Germinal center (tissue), 1 donor: ENCODE measurements at regions not wholly inside any gene's neighbourhood (a gene's known extent, or its start where the extent isn't known, plus 50 kb on each side); places are given as distances from the start of the nearest gene placed in this dataset.

Source experiments
- DNase-seq: peaks from one replicate; pipeline ENCODE4 v3.0.0; 2012; ENCODE audit warnings: mixed read lengths, low spot score

DNA sequence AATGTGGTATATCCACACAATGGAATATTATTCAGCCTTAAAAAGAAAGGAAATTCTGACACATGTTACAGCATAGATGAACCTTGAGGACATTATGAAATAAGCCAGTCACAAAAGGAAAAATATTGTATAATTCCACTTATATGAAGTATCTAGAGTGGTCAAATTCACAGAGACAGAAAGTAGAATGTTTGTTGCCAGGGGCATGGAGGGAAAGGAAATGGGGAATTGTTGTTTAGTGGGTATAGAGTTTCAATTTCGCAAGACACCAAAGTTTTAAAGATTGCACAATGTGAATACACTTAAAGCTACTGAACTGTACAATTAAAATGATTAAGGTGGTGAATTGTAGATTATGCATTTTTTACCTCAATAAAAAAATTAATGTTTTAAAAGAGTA lies 92.9 kb downstream of the TXNL1 start:
- DNase-seq: no peak

DNA sequence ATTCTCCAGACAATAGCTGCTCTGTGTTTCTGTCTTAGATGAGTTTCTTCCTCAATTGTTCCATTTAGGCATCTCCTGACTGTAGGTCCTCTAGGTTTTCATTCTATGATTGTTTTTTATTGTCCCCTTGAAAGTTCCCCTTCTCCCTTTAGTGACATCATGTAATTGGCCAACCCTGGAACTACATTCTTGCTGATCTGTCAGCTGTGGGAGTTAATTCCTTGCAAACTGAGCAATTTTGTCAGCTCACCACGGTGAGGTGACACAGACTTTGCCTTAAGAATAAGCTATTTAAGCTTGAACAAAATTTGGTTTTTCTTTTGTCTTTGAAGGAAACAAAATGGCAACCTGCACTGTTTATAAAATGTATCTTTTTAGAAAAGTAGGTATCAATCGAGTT lies 95.9 kb downstream of the TXNL1 start:
- DNase-seq: no peak

DNA sequence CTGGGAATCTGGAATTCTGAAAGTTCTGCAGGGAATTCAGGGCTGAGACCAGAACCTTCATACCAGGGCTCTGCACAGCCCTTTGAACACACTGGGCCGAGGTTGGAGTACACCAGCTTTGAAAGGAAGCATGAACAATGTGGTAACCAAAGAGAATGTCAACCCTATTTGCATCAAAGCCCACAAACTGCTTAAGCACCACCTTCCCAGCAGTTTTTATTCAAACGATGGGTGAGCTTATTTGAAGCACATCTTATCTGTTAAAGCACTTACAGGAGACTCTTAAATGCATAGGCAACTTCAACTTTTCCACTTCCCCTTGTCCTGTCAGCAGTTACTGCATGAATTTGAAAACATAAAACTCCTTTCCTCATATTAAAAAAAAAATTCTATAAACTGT lies 96.6 kb downstream of the TXNL1 start:
- no peak for DNase-seq

DNA sequence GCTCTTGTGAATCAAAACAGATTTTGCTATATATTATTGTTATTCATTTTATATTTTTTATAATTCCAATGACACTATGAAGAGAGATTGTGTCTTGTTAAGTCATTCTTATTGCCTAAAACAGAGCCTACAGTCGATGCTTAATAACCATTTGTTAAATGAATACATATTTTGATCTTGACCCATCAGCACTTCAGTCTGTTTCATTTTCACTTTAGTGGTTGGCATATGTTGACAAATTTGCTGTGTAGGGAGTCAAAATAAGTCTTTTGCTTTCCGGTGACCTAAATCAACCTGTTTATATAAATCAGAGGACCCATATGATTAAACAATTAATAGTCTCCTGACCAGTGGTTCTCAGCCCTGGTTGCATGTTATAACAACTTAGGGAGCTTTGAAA lies 97.1 kb downstream of the TXNL1 start:
- DNase-seq: no peak

DNA sequence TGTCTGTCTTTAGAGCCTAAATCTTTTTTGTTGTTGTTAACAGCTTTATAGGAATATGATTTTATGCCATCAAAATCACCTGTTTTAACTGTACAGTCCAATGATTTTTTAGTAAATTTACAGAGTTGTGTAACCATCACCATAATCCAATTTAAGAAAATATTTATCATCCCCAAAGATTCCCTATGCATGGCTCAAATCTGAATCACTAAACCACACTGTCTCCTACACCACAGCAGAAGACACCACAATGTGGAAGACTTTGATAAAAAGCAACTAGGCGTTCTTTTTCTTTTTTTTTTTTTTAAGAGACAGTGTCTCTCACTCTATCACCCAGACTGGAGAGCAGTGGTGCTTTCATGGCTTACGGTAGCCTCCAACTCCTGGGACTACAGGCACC lies 99.6 kb downstream of the TXNL1 start:
- DNase-seq: no peak

DNA sequence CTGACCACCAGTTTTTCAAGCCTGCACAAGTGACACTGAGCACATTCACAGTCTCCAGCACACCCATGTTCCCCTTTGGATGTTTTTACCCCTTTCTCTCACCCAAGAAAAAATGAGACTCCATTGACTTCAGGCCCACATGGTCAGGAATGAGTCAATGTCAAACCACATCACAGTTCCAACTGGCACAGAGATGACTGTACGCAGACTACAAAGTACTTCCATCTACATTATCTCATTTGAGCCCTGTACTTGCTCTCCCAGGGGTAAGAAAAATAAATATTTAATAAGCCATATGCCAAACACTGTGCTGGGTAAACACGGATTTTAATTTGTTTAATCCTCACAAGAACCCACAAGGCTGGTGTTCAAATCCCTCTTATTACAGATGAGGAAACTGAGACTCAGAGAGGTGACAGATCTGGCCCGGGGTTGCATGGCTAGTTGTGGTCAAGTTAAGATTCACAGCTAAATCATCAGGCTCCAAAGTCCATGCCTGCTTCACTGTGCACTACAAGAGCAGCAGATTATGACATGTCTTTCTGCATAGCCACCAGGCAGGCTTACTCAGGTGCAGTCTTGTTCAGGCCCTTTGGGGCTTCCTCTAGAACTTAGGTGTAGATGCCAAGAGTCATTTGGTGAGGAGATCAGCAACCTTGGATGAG lies 106.1 kb downstream of the TXNL1 start:
- no peak for DNase-seq

DNA sequence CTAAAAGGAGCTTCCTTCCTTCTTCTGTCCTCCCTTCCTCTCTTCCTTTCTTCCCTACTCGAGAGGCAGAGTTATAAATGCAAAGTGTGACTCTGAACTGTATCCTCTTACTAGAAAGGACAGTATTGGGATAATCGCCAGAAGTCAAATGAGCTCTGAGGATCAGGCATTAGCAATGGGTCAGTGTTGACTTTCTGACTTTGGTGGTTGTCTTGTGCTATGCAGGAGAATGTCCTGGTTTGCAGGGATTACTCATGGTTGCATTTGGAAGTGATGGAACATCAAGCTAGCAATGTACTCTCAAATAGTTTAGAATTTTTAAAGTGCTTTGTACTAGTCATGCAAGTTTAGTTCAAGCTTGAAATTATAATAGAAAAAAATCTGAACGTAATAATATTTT lies 115.6 kb downstream of the TXNL1 start:
- DNase-seq: no peak

DNA sequence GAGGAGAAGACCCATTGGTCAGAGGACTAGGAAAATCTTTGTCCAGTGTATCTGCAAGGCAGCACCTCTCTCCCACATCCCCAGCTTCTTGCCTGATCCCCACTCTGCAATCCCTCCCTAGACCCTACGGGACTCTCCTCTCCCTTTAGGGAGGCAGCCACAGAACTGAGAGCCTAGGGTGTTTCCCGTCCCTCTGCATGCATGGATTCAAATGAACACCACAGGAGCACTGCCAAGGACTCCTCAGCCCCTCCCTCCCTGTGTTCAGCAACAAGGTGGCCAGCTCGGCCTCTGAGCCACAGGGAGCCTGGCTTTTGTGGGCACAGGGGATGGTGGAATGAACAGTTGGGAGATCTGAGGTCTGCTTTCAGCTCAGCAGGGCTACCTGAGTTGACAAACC lies 117.1 kb downstream of the TXNL1 start:
- no peak for DNase-seq

DNA sequence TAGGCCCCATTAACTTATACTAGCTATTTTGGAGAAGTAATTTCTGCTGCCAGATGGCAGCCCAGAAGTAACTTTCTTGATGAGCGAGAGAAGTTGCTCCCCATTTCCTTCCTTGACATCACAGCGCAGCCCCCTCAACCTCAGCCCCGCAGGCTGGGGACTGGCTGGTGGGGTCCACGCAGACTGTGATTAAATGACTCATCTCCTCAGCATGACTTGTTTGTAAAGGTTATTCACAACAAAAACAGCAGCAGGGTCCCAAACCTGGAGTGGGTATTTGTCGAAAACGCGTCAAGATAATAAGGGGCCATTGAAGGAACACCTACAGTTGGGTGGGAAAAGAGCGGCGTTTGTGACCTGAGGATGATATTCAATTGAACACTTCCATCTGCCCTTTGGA lies 120.6 kb downstream of the TXNL1 start:
- no peak for DNase-seq

DNA sequence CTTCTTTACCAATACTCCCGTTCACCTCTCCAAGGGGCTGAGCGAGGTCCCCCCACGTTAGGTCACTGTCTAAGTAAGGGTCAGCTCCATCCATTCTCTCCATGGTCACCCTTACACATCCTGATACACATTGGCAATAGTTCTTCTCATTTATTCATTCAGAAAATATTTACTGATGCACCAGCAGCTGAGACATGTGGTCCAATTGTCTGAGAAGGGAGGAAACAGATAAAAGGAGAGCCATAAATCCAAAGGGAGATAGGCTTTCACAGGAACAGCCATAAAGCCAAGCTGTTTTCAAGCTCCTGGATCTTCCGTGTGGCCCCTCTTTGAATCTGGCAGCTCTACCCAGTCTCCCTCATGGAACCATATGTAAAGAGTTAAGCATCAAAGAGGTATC lies 121.2 kb downstream of the TXNL1 start:
- no peak for DNase-seq

DNA sequence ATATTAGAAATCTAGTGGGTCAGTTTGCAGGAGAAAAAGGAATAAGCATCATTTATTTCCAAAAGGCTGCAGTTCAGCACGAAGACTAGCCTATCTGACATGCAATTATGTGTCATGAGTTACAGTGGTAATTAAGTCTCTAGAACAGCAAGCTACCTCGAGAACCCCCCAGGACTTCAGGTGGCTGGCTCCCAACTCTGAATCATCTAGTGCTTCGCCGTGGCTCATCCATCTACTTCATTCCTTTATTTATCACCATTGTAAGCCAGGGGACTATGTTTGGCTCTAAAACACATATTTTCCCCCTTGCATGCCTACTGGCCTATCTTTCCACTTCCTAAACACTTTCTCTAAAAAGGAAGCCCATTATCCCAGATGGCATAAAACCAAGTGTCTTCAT lies 121.6 kb downstream of the TXNL1 start:
- no peak for DNase-seq

DNA sequence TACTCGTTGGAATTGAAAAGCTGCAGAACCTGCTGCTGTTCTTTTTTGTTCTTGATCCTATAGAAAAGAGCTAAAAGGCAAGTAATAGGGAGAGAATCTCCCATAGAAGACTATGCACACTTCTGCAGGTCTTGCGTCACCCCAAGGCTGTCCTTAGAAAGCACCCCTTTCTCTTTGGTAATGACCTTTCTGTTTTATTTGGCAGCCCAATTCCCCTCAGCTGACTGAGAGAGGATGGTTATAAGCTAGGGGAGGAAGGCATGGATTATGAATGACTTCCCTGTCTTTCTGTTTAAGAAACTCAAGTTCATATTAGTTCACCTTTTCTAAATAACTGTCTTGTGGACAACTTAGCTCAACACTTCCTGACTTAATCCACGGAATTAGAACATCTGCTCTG lies 122.9 kb downstream of the TXNL1 start:
- DNase-seq: no peak

DNA sequence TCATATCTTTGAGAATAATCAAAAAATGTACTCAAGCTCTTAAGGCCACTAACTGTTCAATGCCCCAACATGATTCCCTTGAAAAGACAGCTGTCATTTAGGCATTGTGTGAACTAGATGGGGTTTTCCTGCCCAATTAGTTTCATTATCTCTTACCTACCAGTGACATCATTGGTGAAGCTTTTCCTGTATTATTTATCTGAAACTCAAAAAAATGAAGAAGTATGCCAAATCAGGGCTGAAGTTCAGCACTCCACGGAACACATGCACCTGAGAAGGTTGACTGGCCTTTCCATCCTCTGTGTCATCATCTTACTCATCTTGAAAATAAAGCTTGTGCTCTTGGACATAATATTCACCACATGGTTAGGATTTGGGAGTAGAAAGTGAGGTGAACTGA lies 126.4 kb downstream of the TXNL1 start:
- no peak for DNase-seq

DNA sequence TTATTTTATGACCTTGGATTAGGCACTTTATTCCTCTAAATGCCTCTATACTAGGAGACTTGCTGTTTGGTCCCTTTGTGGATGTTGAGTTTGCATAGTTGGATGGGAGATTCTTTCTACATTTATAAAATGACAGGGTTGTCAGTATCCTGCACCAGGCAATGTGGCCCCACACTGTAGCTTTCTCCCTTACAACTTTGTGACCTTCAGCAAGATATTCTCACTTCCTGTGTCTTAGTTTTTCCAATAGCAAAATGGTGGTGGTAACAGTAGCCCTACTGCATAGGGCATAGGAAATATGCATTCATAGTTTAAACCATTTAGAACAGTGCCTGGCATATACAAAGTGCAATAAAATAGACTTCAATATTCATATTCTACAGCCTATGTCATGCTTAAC lies 128.3 kb downstream of the TXNL1 start:
- no peak for DNase-seq

DNA sequence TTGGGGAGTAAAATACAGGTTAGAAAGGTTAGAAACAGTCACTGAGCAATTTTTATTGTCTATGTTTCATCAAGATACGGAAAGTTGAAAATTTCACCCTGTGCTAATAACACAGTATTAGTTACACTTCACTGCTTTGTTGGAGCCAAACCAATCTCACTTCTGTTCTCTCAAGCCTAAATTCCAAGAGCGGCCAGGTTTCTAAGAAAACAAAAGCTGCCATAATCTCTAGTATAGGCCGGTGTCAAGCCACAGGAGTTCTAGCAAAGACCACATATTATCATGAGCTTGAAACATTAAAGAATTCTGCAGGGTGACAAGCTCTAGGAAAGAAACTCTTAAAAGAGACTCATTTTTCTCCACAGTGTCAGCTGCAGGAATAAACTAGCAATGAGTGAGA lies 128.7 kb downstream of the TXNL1 start:
- no peak for DNase-seq

DNA sequence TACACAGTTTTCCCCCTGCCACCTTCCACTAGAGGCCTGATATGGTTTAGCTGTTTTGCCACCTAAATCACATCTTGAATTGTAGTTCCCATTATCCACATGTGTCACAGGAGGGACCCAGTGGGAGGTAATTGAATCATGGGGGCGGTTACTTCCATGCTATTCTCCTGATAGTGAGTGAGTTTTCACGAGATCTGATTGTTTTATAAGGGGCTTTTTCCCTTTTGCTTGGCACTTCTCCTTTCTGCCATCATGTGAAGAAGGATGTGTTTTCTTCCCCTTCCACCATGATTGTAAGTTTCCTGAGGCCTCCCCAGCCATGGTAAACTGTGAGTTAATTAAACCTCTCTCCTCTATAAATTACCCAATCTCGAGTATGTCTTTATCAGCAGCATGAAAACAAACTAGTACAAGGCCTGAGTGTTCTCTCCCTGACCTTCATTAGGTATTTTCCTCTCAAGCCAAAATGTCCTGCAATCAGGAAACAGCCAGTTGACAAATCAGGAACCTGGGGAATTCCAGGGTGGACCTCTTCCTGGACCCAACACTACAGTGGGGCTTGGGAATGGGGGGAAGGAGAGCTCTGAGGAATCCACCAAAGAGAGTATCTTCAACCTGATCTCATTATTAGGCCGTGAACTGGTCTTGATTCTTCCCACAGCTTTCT lies 129.9 kb downstream of the TXNL1 start:
- DNase-seq: no peak

DNA sequence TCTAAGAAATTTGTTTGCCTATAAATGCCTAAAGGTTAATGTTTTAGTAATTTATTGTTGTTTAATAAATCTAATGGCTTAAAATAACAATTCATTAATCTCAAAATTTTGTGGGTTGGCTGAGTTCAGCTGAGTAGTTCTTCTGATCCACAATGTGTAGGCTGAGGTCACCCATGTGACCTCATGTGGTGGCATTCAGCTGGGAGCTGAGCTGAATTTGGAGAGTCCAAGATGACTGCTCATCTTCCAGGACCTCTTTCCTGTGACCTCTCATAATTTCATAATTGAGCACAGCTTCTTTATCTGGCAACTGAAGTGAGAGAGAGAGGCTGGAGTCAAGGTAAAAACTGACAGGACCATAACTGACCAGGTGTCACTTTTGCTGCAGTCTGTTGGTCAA lies 132.4 kb downstream of the TXNL1 start:
- no peak for DNase-seq

DNA sequence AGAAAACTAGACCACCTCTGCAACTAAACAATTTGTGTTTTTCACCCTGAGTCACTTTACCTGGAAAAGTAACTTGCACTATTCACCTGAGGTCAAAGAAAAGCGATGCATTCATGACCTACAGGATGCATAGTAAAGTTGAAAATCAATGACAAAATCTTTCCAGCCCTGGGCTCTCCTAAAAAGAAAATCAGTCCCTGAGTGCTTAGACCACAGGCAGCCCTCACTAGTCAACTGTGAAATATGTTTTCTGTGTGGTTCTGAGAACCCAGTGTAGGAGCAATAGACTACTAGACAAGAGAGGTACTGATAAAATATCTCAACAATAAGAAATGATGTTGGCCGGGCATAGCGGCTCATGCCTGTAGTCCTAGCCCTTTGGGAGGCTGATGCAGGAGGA lies 133.1 kb downstream of the TXNL1 start:
- DNase-seq: no peak

DNA sequence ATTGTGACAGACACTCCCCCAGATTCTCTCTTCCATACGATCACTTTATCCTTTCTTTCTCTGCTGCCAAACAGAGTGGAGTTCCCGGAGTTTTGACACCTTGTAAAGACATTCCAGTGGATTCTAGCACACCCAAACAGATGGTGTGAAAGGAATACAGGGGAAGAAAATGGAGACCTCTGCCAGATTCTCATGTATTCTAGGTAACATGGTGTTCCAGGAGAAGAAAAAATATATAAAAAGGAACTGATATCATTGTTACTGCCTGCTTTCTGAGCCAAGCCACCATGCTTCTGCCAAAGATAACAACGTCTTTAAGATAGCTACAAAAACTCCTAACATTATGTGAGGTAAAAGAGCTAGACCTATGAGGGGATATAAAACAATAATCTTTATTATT lies 136.5 kb downstream of the TXNL1 start:
- no peak for DNase-seq

DNA sequence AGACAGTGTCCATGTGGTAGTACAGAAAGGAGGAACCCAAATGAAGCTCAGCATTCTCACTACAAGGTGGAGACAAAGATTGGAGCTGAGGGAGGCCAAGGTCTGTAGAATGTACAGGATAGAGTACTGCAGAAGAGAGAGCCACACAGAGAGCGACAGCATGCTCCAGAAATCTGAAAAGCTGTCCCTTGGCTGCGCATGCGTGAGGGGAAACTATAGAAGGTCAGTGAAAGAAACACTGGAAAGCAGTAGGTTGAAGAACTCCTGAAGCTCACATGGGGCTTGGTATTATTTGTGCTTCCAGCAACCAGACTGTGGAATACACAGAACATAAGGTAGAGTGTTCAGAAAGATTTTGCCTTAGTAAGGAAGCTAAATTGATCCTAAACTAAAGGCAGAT lies 142.5 kb downstream of the TXNL1 start:
- no peak for DNase-seq

DNA sequence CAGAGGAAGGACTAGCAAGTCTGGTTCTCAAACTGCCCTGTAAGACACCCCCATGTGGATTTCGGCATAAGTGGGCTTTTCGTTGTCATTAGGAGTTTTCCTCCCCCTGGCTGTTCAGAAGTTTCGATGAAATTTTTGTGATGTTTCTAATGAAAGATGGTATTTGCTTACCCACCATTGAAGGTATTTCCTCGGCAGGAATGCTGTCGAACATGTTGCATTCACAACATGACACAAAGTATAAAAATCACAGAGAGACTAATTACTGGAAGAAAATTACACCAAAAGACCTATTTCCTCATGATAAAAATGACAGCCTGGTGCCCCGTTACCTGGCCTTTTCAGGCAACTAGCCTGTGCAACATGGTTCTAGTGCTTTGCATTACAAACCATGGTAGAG lies 144.9 kb downstream of the TXNL1 start:
- no peak for DNase-seq

DNA sequence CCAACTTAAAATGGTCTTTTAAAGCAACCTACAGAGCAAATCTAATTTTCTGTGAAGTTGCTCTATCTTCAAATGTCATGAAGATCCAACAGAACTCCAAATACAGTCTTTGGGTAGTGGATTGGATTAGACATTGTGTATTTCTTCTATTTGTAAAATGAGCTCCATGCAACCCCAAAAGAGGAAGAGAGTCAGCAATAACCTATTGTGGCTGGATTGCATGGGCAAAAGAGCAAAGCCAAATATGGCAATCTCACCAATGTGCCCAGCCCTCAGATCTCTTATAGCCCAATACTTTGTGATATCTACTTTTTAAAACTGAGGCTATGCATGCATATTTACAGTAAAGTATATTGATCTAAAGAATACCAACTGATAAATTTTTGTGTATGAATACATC lies 146.3 kb downstream of the TXNL1 start:
- DNase-seq: no peak

DNA sequence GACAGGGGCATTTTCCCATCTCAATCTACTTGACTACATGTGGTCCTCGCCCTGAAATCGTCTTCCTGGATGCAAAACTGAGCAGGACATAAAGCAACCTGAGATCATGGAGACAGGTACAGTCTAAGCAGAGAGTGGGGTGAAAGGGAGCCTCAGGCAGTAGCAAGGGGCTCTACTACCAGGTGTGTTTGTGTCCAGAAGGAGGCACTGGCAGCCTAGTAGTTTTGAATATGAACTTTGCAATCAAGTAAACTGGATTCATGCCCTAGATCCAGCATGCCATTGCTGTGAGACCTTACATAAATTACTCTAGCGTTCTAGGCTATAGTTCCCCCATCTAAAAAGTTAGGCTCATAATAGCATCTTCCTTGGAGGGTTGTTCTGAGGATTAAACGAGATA lies 147.4 kb downstream of the TXNL1 start:
- DNase-seq: no peak

DNA sequence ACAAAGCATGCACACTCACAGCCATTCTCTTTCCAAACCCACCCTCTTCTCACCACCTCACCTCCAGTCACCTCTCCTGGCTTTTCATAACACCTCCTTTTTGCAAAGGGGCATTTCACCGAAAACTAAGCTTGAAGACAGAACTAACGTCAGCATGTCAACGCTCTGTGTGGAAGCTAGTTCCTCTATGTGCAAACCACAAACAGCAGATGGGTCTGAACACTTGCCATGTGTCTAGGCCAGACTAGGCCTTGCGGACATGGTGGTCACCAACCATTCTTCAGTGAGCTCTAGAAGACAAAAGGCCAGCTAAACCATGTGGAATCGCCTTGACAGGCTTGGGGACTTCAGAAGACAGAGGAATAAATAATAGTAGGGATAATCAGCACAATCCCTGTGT lies 148.5 kb downstream of the TXNL1 start:
- DNase-seq: no peak
